Glutamatergic neuron (in vitro differentiated cells): ENCODE measurements at regions not wholly inside any gene's neighbourhood (a gene's known extent, or its start where the extent isn't known, plus 50 kb on each side); places are given as distances from the start of the nearest gene placed in this dataset.

Experiments used
- DNase-seq: peaks from one replicate; pipeline ENCODE4 v3.0.0; 2022
- H3K27ac Mint-ChIP-seq: one replicate; pipeline ENCODE4 v1.8.0; 2020; ENCODE audit warnings: mild to moderate bottlenecking, mixed read lengths, inconsistent platforms; ENCODE audit not compliant: unreplicated experiment
- H3K27me3 Mint-ChIP-seq: one replicate; pipeline ENCODE4 v1.8.0; 2020; ENCODE audit warnings: mild to moderate bottlenecking, moderate library complexity, mixed read lengths, inconsistent platforms; ENCODE audit not compliant: unreplicated experiment
- H3K36me3 Mint-ChIP-seq: one replicate; pipeline ENCODE4 v1.8.0; 2020; ENCODE audit warnings: mild to moderate bottlenecking, mixed read lengths, inconsistent platforms; ENCODE audit not compliant: unreplicated experiment
- H3K4me1 Mint-ChIP-seq: one replicate; pipeline ENCODE4 v1.8.0; 2020; ENCODE audit warnings: mild to moderate bottlenecking, low read depth, mixed read lengths, inconsistent platforms; ENCODE audit not compliant: unreplicated experiment
- H3K4me3 Mint-ChIP-seq: one replicate; pipeline ENCODE4 v1.8.0; 2020; ENCODE audit warnings: mild to moderate bottlenecking, mixed read lengths, inconsistent platforms; ENCODE audit not compliant: unreplicated experiment
- H3K9me3 Mint-ChIP-seq: one replicate; pipeline ENCODE4 v1.8.0; 2020; ENCODE audit warnings: mild to moderate bottlenecking, moderate library complexity, mixed read lengths, inconsistent platforms; ENCODE audit not compliant: unreplicated experiment
- TF ChIP-seq, protein P1 (sequence below): fragments of 200-600 bp; sonication (generic); IDR thresholded peaks from one replicate; pipeline ENCODE4 v1.5.0; 2021; ENCODE audit not compliant: partially characterized antibody, unreplicated experiment

DNA sequence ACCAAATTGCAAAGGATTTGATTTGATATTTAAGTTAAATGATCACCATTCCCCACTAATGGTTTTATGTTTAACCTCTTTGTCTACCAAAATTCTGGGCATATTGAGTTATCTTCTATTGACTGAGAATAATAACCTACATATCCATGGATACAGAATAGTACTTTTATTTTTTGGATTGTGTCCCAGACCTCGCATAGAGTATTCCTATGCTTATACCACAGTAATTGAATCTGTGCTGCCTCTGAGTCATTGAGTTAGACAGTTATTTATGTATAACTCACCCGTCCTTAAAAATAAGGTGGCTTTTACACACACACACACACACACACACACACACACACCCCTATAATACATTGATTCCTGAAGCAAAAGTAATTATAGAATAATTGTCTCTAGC is 690.1 kb upstream of the BCHE start:
- TF ChIP-seq, protein P1, sequence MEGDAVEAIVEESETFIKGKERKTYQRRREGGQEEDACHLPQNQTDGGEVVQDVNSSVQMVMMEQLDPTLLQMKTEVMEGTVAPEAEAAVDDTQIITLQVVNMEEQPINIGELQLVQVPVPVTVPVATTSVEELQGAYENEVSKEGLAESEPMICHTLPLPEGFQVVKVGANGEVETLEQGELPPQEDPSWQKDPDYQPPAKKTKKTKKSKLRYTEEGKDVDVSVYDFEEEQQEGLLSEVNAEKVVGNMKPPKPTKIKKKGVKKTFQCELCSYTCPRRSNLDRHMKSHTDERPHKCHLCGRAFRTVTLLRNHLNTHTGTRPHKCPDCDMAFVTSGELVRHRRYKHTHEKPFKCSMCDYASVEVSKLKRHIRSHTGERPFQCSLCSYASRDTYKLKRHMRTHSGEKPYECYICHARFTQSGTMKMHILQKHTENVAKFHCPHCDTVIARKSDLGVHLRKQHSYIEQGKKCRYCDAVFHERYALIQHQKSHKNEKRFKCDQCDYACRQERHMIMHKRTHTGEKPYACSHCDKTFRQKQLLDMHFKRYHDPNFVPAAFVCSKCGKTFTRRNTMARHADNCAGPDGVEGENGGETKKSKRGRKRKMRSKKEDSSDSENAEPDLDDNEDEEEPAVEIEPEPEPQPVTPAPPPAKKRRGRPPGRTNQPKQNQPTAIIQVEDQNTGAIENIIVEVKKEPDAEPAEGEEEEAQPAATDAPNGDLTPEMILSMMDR = no peak
- Mint-ChIP-seq H3K36me3 (peaks cover 11% of the 10 kb centered on the region), H3K4me3 (no peak overlapping the region), H3K27ac (peak overlapping the region; percentile 79), H3K27me3 (no peaks in the 10 kb centered on the region), H3K4me1 (peaks cover 6% of the 10 kb centered on the region), H3K9me3 (peaks cover 8% of the 10 kb centered on the region)
- no peak for DNase-seq

- TF ChIP-seq, protein P1 = no peak
- Mint-ChIP-seq H3K27me3 (no peaks in the 10 kb centered on the region), H3K9me3 (peaks cover 6% of the 10 kb centered on the region), H3K36me3 (peaks cover 9% of the 10 kb centered on the region), H3K27ac (no peak overlapping the region), H3K4me1 (peaks cover 6% of the 10 kb centered on the region), H3K4me3 (no peak overlapping the region)
- peak; percentile 31 for DNase-seq
Measured at GRCh38 chr3:166526881-166527280, 689.7 kb upstream of the BCHE start.

GRCh38 chr3:166522017-166522416 is 684.8 kb upstream of the BCHE start:
- H3K27ac Mint-ChIP-seq = no peak overlapping the region
- no peaks in the 10 kb centered on the region for H3K36me3 Mint-ChIP-seq
- no peaks in the 10 kb centered on the region for H3K27me3 Mint-ChIP-seq
- no peak overlapping the region for H3K4me3 Mint-ChIP-seq
- H3K4me1 Mint-ChIP-seq = peaks cover 2% of the 10 kb centered on the region
- TF ChIP-seq, protein P1 = no peak
- peaks cover 2% of the 10 kb centered on the region for H3K9me3 Mint-ChIP-seq
- DNase-seq = no peak

DNA sequence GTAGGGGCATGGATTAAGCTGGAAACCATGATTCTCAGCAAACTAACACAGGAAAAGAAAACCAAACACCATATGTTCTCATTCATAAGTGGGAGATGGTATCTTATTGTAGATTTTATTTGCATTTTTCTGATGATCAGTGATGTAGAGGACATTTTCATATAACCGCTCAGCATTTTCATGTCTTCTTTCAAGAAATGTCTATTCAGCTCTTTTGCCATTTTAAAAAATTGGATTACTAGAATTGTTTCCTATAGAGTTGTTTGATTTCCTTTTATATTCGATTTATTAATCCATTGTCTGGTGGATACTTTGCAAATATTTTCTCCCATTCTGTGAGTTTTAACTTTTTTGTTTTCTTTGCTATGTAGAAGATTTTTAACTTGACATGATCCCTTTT is 682.2 kb upstream of the BCHE start:
- Mint-ChIP-seq H3K36me3 (no peaks in the 10 kb centered on the region), H3K4me3 (no peak overlapping the region), H3K4me1 (no peaks in the 10 kb centered on the region), H3K27ac (no peak overlapping the region), H3K9me3 (peaks cover 2% of the 10 kb centered on the region), H3K27me3 (no peaks in the 10 kb centered on the region)
- TF ChIP-seq, protein P1 = no peak
- no peak for DNase-seq

DNA sequence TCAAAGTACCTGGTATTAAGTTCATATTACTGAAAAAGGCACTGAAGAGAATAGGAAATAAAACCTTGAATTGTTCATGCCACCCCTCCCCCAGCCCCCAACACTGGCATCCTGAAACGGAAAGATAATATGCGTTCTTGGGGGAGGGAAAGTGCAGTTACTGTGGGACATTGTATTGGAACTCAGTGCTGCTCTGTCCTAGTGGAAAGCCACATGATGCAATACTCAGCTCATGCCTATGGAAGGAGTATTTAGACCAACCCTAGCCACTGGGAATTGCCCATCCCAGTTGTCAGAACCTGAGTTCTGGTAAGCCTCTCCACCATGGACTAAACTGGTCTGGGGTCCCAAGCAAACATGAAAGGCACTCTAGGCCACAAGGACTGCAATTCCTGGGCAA is 680.8 kb upstream of the BCHE start:
- Mint-ChIP-seq H3K27me3 (no peaks in the 10 kb centered on the region), H3K4me1 (no peaks in the 10 kb centered on the region), H3K36me3 (no peaks in the 10 kb centered on the region), H3K9me3 (peaks cover 2% of the 10 kb centered on the region), H3K4me3 (no peak overlapping the region), H3K27ac (no peak overlapping the region)
- TF ChIP-seq, protein P1 = no peak
- no peak for DNase-seq
